ENCODE measurements at regions not wholly inside any gene's neighbourhood (a gene's known extent, or its start where the extent isn't known, plus 50 kb on each side); places are given as distances from the start of the nearest gene placed in this dataset.

DNA sequence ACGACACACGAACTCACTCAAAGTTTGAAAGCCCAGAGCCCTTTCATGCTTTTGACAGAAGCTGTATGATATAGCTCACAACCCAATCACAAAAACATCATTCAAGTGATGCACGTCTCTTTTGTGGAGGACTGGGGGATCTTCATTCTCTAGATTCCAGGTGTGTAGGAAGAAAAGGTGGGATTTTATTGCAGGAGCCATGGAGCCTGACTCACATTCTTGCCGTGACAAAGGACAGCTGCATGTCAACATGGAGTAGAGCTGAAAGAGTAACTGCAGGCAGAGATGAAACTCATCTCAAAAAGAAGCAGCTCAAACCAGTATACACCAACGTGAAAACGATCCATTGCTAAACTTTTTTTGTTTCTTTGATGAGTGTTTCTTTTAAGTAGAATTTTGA, 50.9 kb upstream of the PDE1A start:
- DNase-seq (no peak), ATAC-seq (no peak)
- POLR2A ChIA-PET, result no interaction called here
- H3K27me3 ChIP-seq (ENCODE audit: control insufficient read depth in 2 of 2, insufficient read depth in 2 of 2, low read length in 2 of 2), result no peaks in the 10 kb centered on the region
- Mint-ChIP-seq H3K4me1 (no peaks in the 10 kb centered on the region), H3K4me3 (no peak overlapping the region), H3K27ac (no peak overlapping the region), H3K36me3 (peaks cover 0 to 6% (median 0%) of the 10 kb centered on the region in 5 donors), H3K9me3 (peaks cover 0 to 15% (median 5%) of the 10 kb centered on the region in 11 donors), H3K27me3 (peaks cover 0 to 5% (median 0%) of the 10 kb centered on the region in 5 donors)
- no peak overlapping the region for H3K4me3 ChIP-seq (ENCODE audit: low read length)
- no peaks in the 10 kb centered on the region for H3K9me3 ChIP-seq (ENCODE audit: control insufficient read depth in 2 of 3, low read length in 3 of 3)
- CTCF ChIA-PET, result no interaction called here
- no peak overlapping the region for H3K27ac ChIP-seq (ENCODE audit: low read depth, low read length)
- intact Hi-C loops (cut with micrococcal nuclease), result no loop called here
- no peaks in the 10 kb centered on the region for H3K4me1 ChIP-seq (ENCODE audit: control insufficient read depth in 2 of 2, insufficient read depth in 2 of 2, low read length in 2 of 2)
- no peaks in the 10 kb centered on the region for H3K36me3 ChIP-seq (ENCODE audit: control insufficient read depth in 2 of 3, insufficient read depth in 3 of 3, low read length in 3 of 3)

DNA sequence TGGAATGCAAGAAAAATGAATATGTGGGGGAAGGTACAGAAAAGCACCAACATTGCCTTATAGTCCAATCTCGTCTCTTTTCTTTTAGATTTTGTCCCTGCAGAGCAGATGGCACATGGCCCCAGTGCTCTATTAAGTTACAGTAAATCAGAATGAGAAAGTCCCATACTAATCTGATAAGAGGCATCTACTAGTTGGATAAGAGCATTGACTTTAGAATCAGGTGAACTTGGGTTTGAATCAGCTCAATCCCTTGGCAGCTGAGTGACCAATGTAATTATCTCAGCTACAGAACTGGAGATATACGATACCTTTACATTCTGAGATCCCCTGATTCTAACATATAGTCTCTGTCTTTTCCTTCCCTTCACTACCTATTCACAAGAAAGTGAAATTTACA, 54.8 kb upstream of the PDE1A start:
- Histone ChIP-seq H3K27me3 (ENCODE audit: control insufficient read depth in 2 of 2, insufficient read depth in 2 of 2, low read length in 2 of 2) (no peaks in the 10 kb centered on the region), H3K4me1 (ENCODE audit: control insufficient read depth in 2 of 2, insufficient read depth in 2 of 2, low read length in 2 of 2) (no peaks in the 10 kb centered on the region), H3K9me3 (ENCODE audit: control insufficient read depth in 2 of 3, low read length in 3 of 3) (no peaks in the 10 kb centered on the region), H3K36me3 (ENCODE audit: control insufficient read depth in 2 of 3, insufficient read depth in 3 of 3, low read length in 3 of 3) (no peaks in the 10 kb centered on the region), H3K4me3 (ENCODE audit: low read length) (no peak overlapping the region), H3K27ac (ENCODE audit: low read depth, low read length) (no peak overlapping the region)
- H3K27me3 Mint-ChIP-seq, result peaks cover 0 to 5% (median 0%) of the 10 kb centered on the region in 5 donors
- H3K4me3 Mint-ChIP-seq, result no peak overlapping the region
- no peak for ATAC-seq
- ChIA-PET CTCF (no interaction called here), POLR2A (no interaction called here)
- intact Hi-C loops (cut with micrococcal nuclease), result no loop called here
- no peak overlapping the region for H3K27ac Mint-ChIP-seq
- no peaks in the 10 kb centered on the region for H3K36me3 Mint-ChIP-seq
- DNase-seq, result no peak
- peaks cover 0 to 13% (median 0%) of the 10 kb centered on the region in 11 donors for H3K9me3 Mint-ChIP-seq
- no peaks in the 10 kb centered on the region for H3K4me1 Mint-ChIP-seq

DNA sequence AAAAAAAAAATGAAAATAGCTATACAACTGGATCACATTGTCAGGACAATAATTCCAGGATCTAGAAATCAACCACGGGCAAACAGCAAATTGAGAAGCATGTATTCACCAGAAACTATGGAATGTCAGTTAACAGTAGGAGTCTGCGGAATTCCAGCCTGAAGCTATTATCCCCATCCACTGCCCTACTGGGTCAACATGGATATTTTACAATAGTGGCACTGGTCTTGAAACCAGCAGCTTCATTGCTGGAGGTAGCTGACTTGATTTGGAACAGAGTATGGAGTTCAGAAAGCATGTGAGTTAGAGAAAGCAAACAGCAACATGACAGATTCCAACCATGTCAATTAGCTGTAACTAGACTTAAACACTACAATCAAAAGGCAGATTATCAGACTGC, 55.7 kb upstream of the PDE1A start:
- CTCF ChIA-PET, result no interaction called here
- Mint-ChIP-seq H3K27me3 (peaks cover 0 to 5% (median 0%) of the 10 kb centered on the region in 5 donors), H3K4me1 (no peaks in the 10 kb centered on the region), H3K4me3 (no peak overlapping the region), H3K36me3 (no peaks in the 10 kb centered on the region), H3K9me3 (peaks cover 0 to 7% (median 0%) of the 10 kb centered on the region in 11 donors), H3K27ac (no peak overlapping the region)
- Histone ChIP-seq H3K27ac (ENCODE audit: low read depth, low read length) (no peak overlapping the region), H3K36me3 (ENCODE audit: control insufficient read depth in 2 of 3, insufficient read depth in 3 of 3, low read length in 3 of 3) (no peaks in the 10 kb centered on the region), H3K4me3 (ENCODE audit: low read length) (no peak overlapping the region), H3K27me3 (ENCODE audit: control insufficient read depth in 2 of 2, insufficient read depth in 2 of 2, low read length in 2 of 2) (no peaks in the 10 kb centered on the region), H3K9me3 (ENCODE audit: control insufficient read depth in 2 of 3, low read length in 3 of 3) (no peaks in the 10 kb centered on the region), H3K4me1 (ENCODE audit: control insufficient read depth in 2 of 2, insufficient read depth in 2 of 2, low read length in 2 of 2) (no peaks in the 10 kb centered on the region)
- no peak for DNase-seq
- POLR2A ChIA-PET, result no interaction called here
- ATAC-seq, result no peak
- intact Hi-C loops (cut with micrococcal nuclease), result no loop called here

DNA sequence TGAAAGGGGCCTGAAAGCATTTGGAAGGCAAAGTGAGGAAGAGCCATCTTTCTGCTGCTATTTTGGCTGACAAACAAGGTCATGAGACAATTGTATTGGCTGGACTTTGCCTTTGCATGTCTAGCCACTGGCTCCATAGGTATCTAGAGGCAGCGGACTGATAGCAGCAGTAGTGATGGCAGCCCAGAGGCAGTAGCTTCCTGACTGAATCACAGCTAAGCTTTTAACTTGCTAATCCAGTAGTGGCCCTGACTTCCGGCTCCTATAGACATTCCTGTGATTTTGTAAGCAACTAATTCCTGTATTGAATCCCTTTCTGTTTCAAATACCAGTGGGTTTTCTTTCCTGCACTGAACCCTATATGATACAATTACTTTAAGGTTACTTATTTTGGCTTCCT, 69.8 kb upstream of the PDE1A start:
- Histone ChIP-seq H3K27me3 (ENCODE audit: control insufficient read depth in 2 of 2, insufficient read depth in 2 of 2, low read length in 2 of 2) (no peaks in the 10 kb centered on the region), H3K9me3 (ENCODE audit: control insufficient read depth in 2 of 3, low read length in 3 of 3) (no peaks in the 10 kb centered on the region), H3K4me3 (ENCODE audit: low read length) (no peak overlapping the region), H3K36me3 (ENCODE audit: control insufficient read depth in 2 of 3, insufficient read depth in 3 of 3, low read length in 3 of 3) (no peaks in the 10 kb centered on the region), H3K4me1 (ENCODE audit: control insufficient read depth in 2 of 2, insufficient read depth in 2 of 2, low read length in 2 of 2) (no peaks in the 10 kb centered on the region), H3K27ac (ENCODE audit: low read depth, low read length) (no peak overlapping the region)
- no peak for ATAC-seq
- intact Hi-C loops (cut with micrococcal nuclease), result no loop called here
- Mint-ChIP-seq H3K4me3 (no peak overlapping the region), H3K4me1 (no peaks in the 10 kb centered on the region), H3K27ac (no peak overlapping the region), H3K27me3 (peaks cover 0 to 5% (median 0%) of the 10 kb centered on the region in 5 donors), H3K36me3 (no peaks in the 10 kb centered on the region), H3K9me3 (peaks cover 0 to 6% (median 0%) of the 10 kb centered on the region in 11 donors)
- ChIA-PET CTCF (no interaction called here), POLR2A (no interaction called here)
- no peak for DNase-seq

DNA sequence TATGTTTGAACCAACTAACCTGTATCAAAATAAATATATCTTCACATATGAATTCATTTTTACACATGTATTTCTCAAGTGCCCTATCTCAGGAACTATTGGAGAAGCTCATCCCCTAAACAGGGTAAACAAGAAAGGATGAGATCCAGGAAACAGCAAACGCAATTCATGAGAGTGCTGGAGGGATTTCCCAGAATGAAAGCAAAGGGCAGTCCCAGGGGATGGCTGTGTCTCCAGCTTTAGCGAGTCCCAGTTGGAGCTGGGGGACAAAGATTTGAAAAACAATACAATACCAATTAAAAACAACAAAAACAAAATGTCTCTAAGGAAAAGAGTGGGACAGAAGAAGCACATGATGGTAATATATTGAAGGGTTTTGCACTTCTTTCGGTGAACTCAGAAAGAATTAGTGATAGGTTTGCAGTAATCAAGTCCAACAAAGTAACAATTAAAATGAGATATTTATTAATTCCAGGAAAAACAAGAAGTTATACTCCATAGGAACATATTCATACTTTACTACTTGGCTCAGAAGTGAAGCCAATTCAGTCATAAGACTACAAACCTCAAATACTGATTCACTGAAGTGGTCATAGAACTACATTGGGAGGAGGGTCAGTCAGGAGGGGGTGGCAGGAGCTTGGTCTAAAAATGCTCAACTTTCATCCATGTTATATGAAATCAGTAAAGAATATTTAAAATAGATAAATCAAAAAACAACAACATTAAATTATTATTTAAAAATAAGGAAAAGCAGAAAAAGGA, 73.1 kb upstream of the PDE1A start:
- H3K4me1 Mint-ChIP-seq, result no peaks in the 10 kb centered on the region
- peaks cover 0 to 5% (median 0%) of the 10 kb centered on the region in 5 donors for H3K27me3 Mint-ChIP-seq
- ChIA-PET POLR2A (no interaction called here), CTCF (no interaction called here)
- no peak overlapping the region for H3K4me3 Mint-ChIP-seq
- H3K4me1 ChIP-seq (ENCODE audit: control insufficient read depth in 2 of 2, insufficient read depth in 2 of 2, low read length in 2 of 2), result no peaks in the 10 kb centered on the region
- DNase-seq, result no peak
- intact Hi-C loops (cut with micrococcal nuclease), result no loop called here
- ATAC-seq, result no peak
- no peak overlapping the region for H3K4me3 ChIP-seq (ENCODE audit: low read length)
- no peaks in the 10 kb centered on the region for H3K9me3 ChIP-seq (ENCODE audit: control insufficient read depth in 2 of 3, low read length in 3 of 3)
- H3K36me3 ChIP-seq (ENCODE audit: control insufficient read depth in 2 of 3, insufficient read depth in 3 of 3, low read length in 3 of 3), result no peaks in the 10 kb centered on the region
- no peaks in the 10 kb centered on the region for H3K36me3 Mint-ChIP-seq
- H3K27ac Mint-ChIP-seq, result no peak overlapping the region
- H3K27me3 ChIP-seq (ENCODE audit: control insufficient read depth in 2 of 2, insufficient read depth in 2 of 2, low read length in 2 of 2), result no peaks in the 10 kb centered on the region
- peaks cover 0 to 4% (median 0%) of the 10 kb centered on the region in 11 donors for H3K9me3 Mint-ChIP-seq
- no peak overlapping the region for H3K27ac ChIP-seq (ENCODE audit: low read depth, low read length)

DNA sequence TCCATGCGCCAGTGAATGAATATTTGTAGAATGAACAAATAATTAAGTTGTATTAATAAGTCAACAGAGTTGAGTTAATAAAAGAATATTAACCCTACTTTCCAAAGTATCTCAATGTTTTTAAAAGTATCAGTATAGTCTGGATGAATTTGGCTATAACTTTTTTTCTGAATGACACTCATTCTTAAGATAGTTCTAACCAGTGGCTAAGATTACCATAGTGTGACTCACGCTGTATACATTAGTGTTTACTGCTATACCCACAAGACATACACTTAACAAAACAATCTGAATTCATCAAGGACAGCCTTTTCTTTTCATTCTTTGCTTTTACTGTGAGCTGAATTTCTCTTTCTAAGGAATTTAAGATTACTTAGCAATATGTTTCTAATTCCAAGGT, 77.0 kb upstream of the PDE1A start:
- ATAC-seq (no peak), DNase-seq (no peak)
- no peak overlapping the region for H3K4me3 ChIP-seq (ENCODE audit: low read length)
- no peaks in the 10 kb centered on the region for H3K9me3 Mint-ChIP-seq
- H3K27ac Mint-ChIP-seq, result no peak overlapping the region
- intact Hi-C loops (cut with micrococcal nuclease), result no loop called here
- no peaks in the 10 kb centered on the region for H3K4me1 Mint-ChIP-seq
- no peaks in the 10 kb centered on the region for H3K9me3 ChIP-seq (ENCODE audit: control insufficient read depth in 2 of 3, low read length in 3 of 3)
- H3K4me1 ChIP-seq (ENCODE audit: control insufficient read depth in 2 of 2, insufficient read depth in 2 of 2, low read length in 2 of 2), result no peaks in the 10 kb centered on the region
- no peaks in the 10 kb centered on the region for H3K27me3 ChIP-seq (ENCODE audit: control insufficient read depth in 2 of 2, insufficient read depth in 2 of 2, low read length in 2 of 2)
- H3K36me3 Mint-ChIP-seq, result no peaks in the 10 kb centered on the region
- ChIA-PET CTCF (no interaction called here), POLR2A (no interaction called here)
- no peak overlapping the region for H3K4me3 Mint-ChIP-seq
- H3K27ac ChIP-seq (ENCODE audit: low read depth, low read length), result no peak overlapping the region
- no peaks in the 10 kb centered on the region for H3K27me3 Mint-ChIP-seq
- H3K36me3 ChIP-seq (ENCODE audit: control insufficient read depth in 2 of 3, insufficient read depth in 3 of 3, low read length in 3 of 3), result no peaks in the 10 kb centered on the region

DNA sequence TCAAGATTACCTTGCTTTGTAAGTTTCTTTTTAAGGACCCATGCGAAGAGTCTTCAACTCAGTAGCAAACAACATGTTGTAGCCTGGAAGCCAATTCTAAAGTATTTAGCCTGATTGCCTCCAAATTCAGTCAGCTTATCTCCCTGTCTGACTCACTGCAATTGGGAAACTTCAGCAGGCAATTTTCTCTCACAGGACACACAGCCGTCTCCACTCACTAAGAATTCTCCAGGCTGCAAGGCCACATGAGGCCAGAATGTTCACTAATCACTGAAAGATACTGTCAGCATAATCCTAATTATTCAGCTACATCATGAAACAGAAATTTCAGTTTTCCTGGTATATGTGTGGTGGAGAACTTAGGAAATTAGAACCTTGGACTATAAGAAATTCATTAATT, 78.1 kb upstream of the PDE1A start:
- H3K36me3 ChIP-seq (ENCODE audit: control insufficient read depth in 2 of 3, insufficient read depth in 3 of 3, low read length in 3 of 3), result no peaks in the 10 kb centered on the region
- DNase-seq (no peak), ATAC-seq (no peak)
- intact Hi-C loops (cut with micrococcal nuclease), result no loop called here
- H3K27me3 Mint-ChIP-seq, result no peaks in the 10 kb centered on the region
- no peak overlapping the region for H3K27ac ChIP-seq (ENCODE audit: low read depth, low read length)
- no peaks in the 10 kb centered on the region for H3K9me3 Mint-ChIP-seq
- POLR2A ChIA-PET, result no interaction called here
- no peaks in the 10 kb centered on the region for H3K4me1 ChIP-seq (ENCODE audit: control insufficient read depth in 2 of 2, insufficient read depth in 2 of 2, low read length in 2 of 2)
- H3K27ac Mint-ChIP-seq, result no peak overlapping the region
- no peak overlapping the region for H3K4me3 ChIP-seq (ENCODE audit: low read length)
- no peaks in the 10 kb centered on the region for H3K9me3 ChIP-seq (ENCODE audit: control insufficient read depth in 2 of 3, low read length in 3 of 3)
- CTCF ChIA-PET, result no interaction called here
- H3K4me1 Mint-ChIP-seq, result no peaks in the 10 kb centered on the region
- no peak overlapping the region for H3K4me3 Mint-ChIP-seq
- H3K36me3 Mint-ChIP-seq, result no peaks in the 10 kb centered on the region
- H3K27me3 ChIP-seq (ENCODE audit: control insufficient read depth in 2 of 2, insufficient read depth in 2 of 2, low read length in 2 of 2), result no peaks in the 10 kb centered on the region

Measured in naive thymus-derived CD4-positive, alpha-beta T cell (primary cell).